GM15510 (cell line): ENCODE measurements at regions not wholly inside any gene's neighbourhood (a gene's known extent, or its start where the extent isn't known, plus 50 kb on each side); places are given as distances from the start of the nearest gene placed in this dataset.

Experiments
- POLR2A ChIP-seq: IDR thresholded peaks from 3 replicates; pipeline ENCODE4 v1.6.1; 2011; ENCODE audit warnings: borderline replicate concordance; ENCODE audit not compliant: insufficient read length; ENCODE audit errors: extremely low read depth

DNA sequence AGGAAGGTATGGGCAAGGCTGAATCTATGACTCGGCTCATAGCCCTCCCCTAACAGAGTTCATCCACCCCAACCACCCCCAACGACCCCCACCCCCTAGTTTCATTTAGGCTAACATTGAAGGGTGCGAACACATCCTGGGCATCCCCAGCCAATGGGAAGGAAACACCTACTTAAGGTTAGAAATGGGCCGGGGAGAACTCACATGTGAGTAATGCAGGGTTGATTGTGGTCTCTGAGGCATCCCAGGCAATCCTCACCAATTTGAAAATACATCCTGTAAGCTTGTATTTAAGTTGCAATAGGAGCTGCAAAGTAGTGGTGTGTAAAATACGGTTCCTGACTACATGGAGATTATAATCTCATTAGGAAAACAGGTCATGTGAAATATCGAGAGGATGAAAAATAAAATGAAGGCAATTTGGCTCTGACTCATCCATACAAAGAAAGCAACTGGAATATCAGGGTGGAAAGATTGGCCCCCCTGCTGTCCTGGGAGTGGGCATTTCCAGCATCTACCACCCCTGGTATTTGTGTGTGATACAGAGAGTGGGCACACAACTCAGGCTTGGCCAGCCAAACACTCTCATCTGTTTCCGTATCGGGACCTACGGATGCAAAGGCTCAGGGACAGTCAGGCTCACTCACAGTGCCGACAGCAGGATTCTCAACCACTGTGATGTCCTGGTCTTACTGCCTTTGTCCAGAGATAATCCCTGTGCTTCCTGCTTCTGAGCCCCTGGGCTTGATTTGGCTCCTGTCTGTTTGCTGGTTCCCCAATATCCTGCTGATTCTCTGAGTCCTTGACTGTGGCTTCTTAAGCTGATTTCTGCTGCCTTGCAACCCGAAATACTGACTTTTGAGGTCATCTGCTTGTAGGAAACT lies 90.0 kb upstream of the NCKAP5 start:
- no peak for TF ChIP-seq POLR2A

DNA sequence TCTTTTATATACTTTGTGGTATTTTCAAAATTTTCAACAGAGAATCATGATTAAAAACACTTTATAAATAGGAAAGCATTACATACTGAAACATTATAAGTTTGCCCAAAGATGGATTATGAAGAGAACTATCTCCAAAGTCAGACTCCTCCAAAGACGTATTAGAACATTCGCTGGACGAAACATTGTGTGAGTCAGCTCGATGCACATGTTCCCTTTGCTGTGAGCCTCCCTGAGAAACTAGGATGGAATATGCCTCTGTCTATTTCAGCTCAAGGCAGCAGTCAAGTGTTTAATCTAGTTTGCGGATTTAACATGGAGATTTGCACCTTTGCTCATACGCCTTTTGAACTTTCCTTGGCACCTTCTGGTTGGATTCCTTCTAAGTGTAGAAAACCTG lies 92.2 kb upstream of the NCKAP5 start:
- no peak for TF ChIP-seq POLR2A

DNA sequence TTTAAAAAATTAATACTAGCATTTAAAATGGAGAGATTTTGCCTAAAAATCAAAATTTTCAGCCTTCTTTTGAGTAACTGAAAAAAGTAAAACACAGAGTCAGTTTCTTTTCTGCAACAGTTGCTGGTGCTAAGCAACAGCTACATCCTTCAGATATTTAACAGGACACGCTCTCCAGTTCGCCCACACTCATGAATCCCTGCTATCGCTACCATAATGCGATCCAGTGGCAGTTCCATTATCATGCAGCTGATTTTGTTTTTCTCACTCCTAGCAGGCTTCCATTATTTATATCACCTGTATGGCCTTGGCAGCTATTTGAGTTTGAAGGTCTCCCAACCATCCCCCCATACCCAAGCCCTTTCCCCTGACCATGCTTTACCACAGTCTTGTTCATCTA lies 93.1 kb upstream of the NCKAP5 start:
- no peak for TF ChIP-seq POLR2A

- no peak for TF ChIP-seq POLR2A
These were observed 98.4 kb upstream of the NCKAP5 start for GRCh38 chr2:133666621-133667020.

GRCh38 chr2:133667085-133667484 lies 98.8 kb upstream of the NCKAP5 start:
- no peak for TF ChIP-seq POLR2A

DNA sequence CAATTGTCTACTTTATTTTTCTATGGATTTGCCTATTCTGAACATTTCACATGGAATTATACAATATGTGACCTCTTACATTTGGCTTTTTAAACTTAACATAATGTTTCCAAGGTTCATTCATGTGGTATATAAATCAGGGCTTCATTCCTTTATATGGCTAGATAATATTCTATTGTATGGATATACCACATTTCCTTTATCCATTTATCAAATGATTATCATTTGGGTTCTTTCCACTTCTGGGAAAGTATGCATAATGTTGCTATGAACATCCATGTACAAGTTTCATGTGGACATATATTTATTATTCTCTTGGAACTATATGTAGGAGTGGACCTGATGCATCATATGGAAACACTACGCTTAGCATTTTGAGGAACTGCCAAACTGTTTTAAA lies 99.7 kb upstream of the NCKAP5 start:
- no peak for TF ChIP-seq POLR2A

- no peak for TF ChIP-seq POLR2A
These were observed 100.3 kb upstream of the NCKAP5 start for GRCh38 chr2:133668547-133668946.

DNA sequence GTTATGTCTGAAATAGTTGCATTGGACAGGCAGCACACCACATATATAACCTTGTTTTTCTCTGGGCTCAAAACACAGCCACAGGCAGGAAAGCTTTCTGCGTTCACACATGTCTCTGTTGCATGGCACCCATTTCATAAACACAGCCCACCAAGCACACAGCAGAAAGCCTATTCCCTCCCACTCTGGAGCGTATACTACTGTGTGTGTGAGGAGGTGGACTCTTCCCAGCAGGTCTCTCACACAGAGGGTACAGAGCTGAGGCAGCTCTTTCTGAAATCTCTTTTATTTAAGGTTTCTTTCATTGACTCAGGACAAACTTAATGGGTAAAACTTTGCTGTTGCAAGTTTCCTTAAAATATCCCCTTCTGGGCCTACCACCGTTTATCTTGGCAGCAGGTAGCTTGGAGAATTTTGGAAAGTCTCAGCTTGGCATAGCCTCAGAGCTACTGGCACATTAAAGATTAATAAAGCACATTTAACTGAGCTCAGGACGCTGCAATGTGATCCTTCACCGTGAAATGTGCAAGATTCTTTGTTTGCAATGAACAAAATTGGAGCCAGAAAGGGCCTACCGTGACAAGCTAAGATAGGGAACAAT lies 105.1 kb upstream of the NCKAP5 start:
- TF ChIP-seq POLR2A, result no peak

DNA sequence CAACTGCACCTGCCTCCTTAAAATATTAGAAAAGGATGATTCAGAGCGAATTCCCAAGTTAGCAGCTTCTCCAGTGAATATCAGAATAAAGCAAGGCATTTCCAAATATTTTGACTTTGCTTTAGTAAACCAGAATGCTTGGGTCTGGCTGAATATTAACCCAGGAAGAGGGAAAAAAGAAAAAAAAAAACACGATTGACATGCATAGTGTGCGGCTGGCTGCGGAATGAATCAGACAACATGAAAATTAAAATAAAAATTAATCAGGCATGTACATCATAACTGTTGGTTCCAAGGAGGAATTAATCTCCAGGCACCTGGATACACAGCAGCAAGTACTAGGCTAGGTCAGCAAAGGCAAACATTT lies 105.8 kb upstream of the NCKAP5 start:
- no peak for TF ChIP-seq POLR2A

DNA sequence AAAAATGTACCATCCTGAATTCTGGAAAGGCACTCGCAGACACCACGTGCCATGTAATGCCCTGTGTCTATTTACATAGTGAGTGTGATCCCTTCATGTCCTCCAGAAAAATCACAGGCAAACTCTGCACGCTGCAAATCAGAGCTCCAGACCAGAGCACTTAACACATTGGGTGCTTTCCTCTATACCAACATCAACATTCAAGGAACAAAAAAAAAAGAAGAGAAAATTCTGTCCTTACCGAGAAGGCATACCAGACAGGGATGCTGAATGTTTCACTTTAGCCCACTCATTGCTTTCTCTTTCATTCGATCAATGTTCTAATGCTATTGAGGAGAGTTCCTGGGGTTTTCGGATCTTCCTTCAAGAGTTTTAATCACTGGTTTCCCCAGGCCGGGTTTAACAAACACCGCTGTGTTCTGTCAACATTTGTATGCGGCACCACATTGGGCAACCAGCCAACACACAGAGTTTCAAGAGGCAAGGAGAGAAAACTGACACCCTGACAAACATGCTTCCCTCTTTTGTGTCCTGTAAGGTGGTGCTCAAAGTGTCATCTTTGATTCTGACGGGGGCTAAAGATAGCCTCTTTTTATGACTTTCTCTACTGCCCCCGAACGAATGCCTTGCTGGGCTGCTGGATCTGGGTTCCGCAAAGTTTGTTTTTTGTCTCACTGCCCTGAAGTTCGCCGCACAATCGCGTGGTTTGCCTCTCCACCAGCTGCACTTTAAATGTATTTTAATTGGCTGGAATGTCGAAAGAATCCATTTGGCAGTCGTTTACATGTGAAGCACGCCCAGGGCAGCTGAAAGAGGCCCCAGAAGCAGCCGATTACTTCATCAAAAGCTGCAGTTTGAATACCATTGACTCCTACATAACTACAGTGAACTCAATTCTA lies 106.4 kb upstream of the NCKAP5 start:
- no peak for TF ChIP-seq POLR2A

GRCh38 chr2:133676392-133677130 lies 108.3 kb upstream of the NCKAP5 start:
- no peak for TF ChIP-seq POLR2A

GRCh38 chr2:133680343-133681049 lies 112.2 kb upstream of the NCKAP5 start:
- TF ChIP-seq POLR2A, result no peak

DNA sequence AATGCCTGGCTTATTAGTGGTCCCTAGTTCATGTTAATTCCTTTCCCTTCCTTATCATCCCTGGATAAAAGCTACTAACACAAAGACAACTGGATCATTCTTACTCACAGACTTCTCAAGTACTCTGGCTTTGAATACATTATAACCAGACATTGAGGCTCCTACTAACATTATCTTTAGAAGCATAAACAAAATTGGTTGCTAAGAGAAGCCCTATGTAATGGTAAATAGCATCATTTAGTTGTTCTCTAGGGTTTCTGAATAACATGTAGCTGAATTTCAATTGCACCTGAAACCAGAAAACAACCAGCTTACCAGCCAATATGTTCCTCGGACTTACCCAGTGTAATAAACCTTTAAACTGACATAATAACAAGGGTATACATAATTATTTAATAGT lies 114.1 kb upstream of the NCKAP5 start:
- no peak for TF ChIP-seq POLR2A

GRCh38 chr2:133682906-133683305 lies 114.6 kb upstream of the NCKAP5 start:
- TF ChIP-seq POLR2A, result no peak
